Vagina (tissue), 2 donors: ENCODE measurements at regions not wholly inside any gene's neighbourhood (a gene's known extent, or its start where the extent isn't known, plus 50 kb on each side); places are given as distances from the start of the nearest gene placed in this dataset.

Source experiments
- POLR2A ChIP-seq, 2 donors: fragments of 450-650 bp; IDR thresholded peaks; one replicate each; pipeline ENCODE4 v1.6.1; 2017; ENCODE audit warnings: antibody characterized with exemption in 2 of 2, mild to moderate bottlenecking in 2 of 2, moderate library complexity in 2 of 2
- TF ChIP-seq, protein P1 (sequence below), 3 experiments: fragments of 450-650 bp in 2 of 3; fragments of 200-600 bp in 1 of 3; sonication (generic) in 1 of 3; IDR thresholded peaks; one replicate each; pipeline ENCODE4 v1.5.1; 2017 to 2019; ENCODE audit warnings: antibody characterized with exemption in 3 of 3, mild to moderate bottlenecking in 2 of 3, moderate library complexity in 2 of 3

DNA sequence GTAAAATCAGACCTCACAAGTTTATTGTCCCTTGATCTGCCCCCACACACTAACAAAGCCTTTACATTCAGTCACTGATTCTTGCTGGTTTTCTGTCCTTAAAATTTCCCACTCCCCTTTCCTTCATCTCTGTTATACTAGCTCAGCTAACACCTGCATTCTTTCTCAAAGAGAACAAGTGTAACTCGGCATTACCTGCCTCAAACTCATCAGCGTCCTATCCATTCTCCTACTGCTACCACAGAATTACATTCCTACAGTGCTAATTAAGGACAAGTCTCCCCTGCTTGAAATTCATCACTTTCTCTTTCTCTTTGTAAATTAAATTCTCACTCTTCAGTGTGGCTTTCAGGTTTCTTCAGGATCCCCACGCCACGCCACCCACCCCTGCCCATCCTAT is 773.2 kb downstream of the FRK start:
- TF ChIP-seq, protein P1, sequence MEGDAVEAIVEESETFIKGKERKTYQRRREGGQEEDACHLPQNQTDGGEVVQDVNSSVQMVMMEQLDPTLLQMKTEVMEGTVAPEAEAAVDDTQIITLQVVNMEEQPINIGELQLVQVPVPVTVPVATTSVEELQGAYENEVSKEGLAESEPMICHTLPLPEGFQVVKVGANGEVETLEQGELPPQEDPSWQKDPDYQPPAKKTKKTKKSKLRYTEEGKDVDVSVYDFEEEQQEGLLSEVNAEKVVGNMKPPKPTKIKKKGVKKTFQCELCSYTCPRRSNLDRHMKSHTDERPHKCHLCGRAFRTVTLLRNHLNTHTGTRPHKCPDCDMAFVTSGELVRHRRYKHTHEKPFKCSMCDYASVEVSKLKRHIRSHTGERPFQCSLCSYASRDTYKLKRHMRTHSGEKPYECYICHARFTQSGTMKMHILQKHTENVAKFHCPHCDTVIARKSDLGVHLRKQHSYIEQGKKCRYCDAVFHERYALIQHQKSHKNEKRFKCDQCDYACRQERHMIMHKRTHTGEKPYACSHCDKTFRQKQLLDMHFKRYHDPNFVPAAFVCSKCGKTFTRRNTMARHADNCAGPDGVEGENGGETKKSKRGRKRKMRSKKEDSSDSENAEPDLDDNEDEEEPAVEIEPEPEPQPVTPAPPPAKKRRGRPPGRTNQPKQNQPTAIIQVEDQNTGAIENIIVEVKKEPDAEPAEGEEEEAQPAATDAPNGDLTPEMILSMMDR (IDR thresholded peaks at IDR 0.05), result no peak
- TF ChIP-seq POLR2A (IDR thresholded peaks at IDR 0.05), result no peak
